ENCODE measurements at regions not wholly inside any gene's neighbourhood (a gene's known extent, or its start where the extent isn't known, plus 50 kb on each side); places are given as distances from the start of the nearest gene placed in this dataset.

DNA sequence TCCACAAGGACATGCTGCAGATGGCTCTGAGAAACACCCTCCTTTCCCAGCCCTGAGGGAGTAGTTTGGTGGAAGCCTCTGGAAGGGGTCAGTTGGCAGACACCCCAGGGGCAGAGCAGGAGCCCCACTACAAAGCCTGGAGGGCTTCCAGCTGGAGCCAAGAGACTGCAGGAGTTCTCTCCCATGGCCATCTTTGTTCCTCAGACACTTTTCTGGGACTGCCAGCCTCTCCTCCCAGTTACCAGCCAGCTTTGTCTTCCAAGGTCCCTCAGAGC lies 91.0 kb upstream of the PJA1 start:
- ATAC-seq, result no peak
- DNase-seq (ENCODE audit: missing footprints), result no peak
- intact Hi-C loops (cut with DNase I), result no loop called here

DNA sequence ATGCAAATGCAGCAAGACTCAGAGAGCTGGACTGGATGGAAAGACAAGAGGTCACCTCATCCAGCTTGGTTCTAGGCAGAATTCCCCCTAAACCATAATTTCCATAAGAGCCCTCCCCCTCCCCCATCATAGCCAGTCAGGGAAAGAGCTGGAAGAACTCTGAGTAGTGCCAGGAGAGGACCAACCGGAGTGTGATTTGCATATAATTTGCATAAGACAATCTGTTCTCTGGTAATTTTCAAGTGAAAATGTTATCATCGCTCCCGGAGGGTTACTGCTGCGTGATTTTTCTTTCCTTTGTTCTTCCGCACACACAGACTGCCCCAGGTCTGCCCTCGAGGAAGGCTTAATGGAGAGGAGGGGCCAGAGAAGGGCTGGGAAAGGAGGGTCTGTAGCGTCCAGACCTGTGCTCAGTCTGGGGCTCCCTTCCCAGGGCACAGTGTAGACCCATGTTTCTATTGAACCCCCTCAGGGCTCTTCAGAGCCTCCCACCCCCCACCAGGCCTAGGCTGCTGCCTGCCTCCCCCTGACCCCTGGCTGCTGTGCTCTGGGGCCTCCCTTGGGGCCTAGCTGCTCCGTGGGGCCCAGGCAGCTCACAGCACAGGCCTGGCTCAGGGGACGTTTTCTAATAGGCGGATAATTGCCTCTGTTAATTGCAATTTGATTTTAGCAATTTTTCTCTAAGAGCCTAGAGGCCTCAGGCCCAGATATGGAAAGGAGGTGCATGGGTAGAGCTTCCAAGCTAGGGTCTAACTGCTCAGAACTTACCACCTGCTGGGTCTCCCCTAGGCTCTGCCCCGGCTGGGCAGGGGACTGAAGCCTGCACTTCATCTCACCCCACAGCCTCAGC lies 90.4 kb upstream of the PJA1 start:
- intact Hi-C loops (cut with DNase I), result no loop called here

DNA sequence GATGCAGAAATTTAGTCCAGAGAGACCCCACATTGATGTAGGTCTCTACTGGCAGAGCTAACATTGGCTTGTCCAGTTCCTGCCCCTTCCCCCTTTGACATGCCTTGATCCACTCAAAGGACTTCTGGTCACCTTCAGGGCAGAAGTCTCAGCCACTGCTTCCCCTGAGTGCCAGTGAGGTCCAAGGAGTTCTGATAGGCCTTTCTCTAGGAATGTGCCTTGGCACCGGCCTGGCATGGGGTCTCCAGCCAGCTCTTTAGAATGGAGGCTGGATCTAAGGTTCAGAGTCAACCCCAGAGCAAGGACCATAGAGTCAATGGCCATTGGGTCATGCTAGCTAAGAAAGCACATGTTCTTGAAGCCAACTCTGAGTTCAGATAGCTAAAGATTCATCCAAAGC lies 88.6 kb upstream of the PJA1 start:
- no peak for ATAC-seq
- DNase-seq (ENCODE audit: missing footprints), result no peak
- intact Hi-C loops (cut with DNase I), result no loop called here

More for the DNA sequence above, 90.4 kb upstream of the PJA1 start:
- DNase-seq (ENCODE audit: missing footprints) (no peak), ATAC-seq (no peak)

DNA sequence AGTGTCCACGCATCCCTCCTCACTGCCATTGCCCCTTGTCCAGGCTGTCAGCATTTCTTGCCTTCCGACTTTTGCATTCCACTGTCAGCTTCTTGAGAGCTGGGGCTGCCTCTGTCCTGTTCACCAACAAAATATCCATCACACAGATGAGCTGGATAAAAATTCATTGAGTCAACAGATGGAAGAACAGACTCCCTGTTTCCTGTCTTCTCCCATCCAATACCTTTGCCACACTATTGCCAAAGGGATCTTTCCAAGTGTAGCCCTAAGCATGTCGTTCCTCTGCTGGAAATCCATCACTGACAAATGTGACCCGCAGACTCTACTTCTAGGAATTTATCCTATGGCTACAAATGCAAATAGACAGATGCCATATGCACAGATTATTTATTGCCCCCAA lies 78.0 kb upstream of the PJA1 start:
- intact Hi-C loops (cut with DNase I), result no loop called here
- ATAC-seq (no peak), DNase-seq (ENCODE audit: missing footprints) (no peak)

DNA sequence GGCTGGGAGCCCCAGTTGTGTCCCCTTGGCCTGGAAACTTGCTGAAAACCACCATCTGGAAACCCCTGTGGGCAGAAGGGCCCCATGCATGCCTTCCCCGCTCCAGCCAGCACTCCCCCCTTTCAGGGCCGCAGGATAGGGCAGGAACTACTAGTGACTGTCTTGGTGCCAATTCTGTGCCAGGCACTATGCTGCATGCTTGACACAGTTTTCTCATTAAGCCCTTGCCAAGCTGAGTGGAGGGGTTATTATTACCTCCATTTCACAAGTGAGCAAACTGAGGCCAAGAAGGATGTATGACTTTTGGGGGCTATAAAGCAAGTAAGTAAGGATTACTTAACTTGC lies 73.6 kb upstream of the PJA1 start:
- no peak for DNase-seq (ENCODE audit: missing footprints)
- intact Hi-C loops (cut with DNase I), result loop anchor here (5.0 to 10.0 kb wide), 2 partner anchors 43 to 146 kb away; no protein-coding TSS in a partner anchor
- ATAC-seq, result peak; percentile 88

DNA sequence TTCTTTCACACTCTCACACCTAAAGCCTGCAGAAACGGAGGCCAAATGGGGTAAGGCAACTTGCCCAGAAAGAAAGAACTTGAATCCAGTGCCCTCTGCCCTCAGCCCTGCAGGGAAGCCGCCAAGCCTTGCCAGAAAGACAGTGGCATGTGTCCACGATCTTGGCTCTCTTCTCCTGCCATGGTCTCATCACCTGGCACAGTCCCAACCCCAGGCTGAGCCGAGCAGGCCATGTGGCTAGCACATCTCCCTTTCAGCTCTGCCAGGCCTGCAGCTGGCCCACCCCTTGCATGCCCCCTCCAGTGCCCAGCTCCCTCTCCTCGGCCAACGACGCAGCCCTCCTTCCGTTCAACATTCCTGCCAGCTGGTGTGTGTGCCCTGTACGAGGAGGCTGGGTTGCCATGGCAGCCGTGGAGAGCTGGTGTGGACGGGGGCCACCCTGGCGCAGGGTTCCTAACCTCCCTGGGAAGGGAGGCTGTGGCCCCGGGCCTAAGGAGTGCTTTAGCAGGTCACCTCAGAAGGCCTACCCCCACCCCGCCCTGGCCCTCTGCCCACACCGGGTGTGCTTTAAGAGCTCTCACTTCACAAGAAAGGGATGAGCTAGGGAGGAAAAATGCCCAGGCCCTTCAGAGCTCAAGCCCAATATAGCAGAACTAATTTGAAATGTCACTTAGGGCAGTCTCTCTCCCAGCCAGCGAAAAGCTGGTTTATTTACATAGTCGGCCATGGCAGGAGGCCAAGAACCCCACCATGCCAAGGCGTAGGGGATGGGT lies 73.0 kb upstream of the PJA1 start:
- DNase-seq (ENCODE audit: missing footprints), result no peak
- ATAC-seq, result peak; percentile 63
- intact Hi-C loops (cut with DNase I), result loop anchor here (5.0 to 10.0 kb wide), 2 partner anchors 44 to 147 kb away; no protein-coding TSS in a partner anchor

DNA sequence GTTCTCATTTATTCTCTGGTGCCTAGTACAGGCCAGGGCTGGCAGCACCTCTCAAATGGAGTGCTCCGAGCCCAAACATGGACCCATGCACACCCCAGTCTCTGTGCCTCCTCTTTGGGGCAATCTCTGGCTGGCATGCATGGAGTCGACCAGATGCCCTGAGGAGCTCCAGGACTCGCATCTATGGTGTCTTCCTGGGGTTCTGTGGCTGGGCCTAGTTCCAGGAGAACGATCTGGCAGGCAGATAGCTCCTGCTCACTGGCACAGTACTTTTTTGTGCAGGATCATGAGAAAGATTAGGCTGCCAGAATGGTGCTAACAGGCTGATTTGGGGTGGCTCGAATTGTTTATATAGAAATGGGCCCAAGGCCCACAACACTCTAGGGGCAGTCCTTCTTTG lies 72.0 kb upstream of the PJA1 start:
- DNase-seq (ENCODE audit: missing footprints), result no peak
- no peak for ATAC-seq
- intact Hi-C loops (cut with DNase I), result loop anchor here (5.0 to 10.0 kb wide), 2 partner anchors 45 to 148 kb away; no protein-coding TSS in a partner anchor

DNA sequence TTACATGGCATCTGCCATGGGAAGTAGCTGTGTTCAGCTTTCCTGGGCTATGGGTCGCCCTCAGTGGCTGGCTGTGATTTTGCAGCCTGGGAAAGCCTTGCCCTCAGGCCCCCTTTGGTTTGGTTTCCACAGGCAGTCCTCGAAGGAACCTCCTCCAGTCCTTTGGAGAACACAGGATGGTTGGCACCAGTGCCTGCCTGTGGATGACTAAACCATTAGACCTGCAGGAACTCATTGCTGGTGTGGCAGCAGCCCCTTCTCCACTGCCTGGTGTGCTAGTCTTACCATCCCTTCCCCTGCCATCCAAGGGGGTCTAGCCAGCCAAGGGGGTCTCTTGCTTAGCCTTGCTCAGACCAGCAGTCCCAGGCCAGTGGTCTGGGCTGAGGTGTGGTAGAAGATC lies 71.4 kb upstream of the PJA1 start:
- ATAC-seq, result no peak
- intact Hi-C loops (cut with DNase I), result loop anchor here (5.0 to 10.0 kb wide), 2 partner anchors 46 to 148 kb away; no protein-coding TSS in a partner anchor

DNA sequence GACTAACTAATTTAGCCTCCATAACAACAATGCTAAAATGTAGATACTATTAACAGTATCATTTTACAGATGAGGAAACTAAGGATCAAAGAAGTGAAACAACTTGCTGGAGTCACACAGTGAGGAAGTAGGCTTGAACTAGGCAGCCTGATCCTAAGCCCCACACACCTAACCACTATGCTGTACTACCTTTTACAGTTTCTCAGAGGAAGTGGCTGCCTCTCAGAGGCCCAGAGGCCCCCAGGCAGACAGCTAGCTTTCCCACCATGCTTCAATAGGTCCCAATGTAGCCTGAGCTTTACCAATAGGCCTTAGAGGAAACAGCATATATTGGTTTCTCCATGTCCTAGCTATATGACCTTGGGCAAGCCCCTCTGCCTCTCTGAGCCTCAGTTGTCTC lies 69.4 kb upstream of the PJA1 start:
- intact Hi-C loops (cut with DNase I), result loop anchor here (5.0 to 10.0 kb wide), 2 partner anchors 48 to 150 kb away; no protein-coding TSS in a partner anchor
- ATAC-seq (no peak), DNase-seq (ENCODE audit: missing footprints) (no peak)

More for the DNA sequence above, 71.4 kb upstream of the PJA1 start:
- no peak for DNase-seq (ENCODE audit: missing footprints)

DNA sequence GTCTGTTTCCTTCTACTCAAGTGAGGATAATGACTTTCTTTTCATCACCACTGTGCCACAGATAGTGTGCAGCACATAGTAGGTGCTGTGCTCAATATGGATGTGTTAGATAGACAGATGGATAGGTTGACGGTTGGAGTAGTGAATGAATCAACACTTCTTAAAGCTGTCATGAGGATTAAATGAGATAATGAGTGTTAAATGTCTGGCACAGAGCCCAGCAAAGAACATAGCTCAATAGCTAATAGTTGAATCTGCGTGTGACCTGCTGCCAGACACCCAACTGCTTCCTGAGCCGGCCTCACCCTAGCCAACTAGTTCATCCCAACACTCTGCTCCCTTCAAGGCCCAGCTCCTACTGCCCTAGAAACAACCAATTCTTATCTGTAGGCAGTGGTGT lies 67.7 kb upstream of the PJA1 start:
- DNase-seq (ENCODE audit: missing footprints) (no peak), ATAC-seq (no peak)
- intact Hi-C loops (cut with DNase I), result loop anchor here (10.0 kb wide), 1 partner anchor 152 kb away; no protein-coding TSS in a partner anchor

DNA sequence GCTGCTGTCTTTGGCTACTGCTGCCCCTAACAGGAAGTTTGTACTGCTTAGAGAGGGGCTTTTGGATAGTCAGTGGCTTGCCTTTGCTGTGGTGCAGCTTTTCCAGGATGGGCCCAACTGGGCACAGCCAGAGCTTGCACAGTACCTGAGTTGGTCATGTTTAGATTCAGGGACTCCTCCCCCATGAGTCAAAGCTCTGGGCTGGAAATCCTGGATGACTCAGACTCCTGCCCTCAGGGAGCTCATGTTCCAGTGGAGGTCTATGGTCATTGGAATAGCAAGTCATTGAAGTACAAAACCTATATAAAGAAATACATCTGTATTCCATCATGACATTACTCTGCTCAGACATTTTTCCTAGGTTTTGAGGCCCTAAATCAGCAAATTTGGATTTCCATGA lies 66.7 kb upstream of the PJA1 start:
- intact Hi-C loops (cut with DNase I), result loop anchor here (10.0 kb wide), 1 partner anchor 153 kb away; no protein-coding TSS in a partner anchor
- no peak for DNase-seq (ENCODE audit: missing footprints)
- no peak for ATAC-seq

DNA sequence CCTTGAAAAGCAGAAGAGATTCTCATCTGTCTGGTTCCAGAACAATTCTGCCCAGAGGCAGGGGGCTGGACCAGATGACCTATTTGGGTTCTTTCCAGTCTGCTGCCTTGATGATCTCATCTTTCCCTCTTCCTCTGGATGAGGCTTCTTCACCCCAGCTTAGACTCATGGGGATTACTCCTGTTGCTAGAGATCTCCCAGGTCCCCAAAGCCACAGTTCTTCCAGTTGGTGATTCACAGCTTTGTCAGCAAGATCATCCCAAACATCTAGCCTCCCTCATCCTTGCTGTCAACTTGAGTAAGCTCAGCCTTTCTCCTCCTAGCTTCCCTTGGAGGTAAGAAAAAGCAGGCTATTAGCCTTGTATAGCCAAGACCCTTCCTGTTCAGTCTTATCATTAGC lies 64.2 kb upstream of the PJA1 start:
- no peak for DNase-seq (ENCODE audit: missing footprints)
- intact Hi-C loops (cut with DNase I), result no loop called here
- no peak for ATAC-seq

DNA sequence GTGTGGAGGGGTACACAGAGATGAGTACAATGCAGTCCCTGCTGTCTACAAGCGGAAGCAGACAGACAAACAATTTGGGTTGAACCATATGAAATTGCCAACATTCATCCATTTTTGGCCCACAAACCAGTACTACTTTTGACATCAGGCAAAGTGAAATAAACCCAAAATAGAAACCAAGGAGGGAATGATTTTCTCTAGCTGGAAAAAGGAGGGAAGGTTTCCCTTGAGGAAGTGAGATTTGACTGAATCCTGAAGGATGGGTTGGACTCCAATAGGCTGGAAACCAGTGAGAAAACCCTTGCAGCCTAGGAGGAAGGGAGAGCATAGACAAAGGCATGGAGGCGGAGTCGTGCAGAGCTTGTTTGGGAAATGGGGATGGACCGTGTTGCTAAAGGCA lies 63.5 kb upstream of the PJA1 start:
- no peak for DNase-seq (ENCODE audit: missing footprints)
- intact Hi-C loops (cut with DNase I), result no loop called here
- ATAC-seq, result no peak

DNA sequence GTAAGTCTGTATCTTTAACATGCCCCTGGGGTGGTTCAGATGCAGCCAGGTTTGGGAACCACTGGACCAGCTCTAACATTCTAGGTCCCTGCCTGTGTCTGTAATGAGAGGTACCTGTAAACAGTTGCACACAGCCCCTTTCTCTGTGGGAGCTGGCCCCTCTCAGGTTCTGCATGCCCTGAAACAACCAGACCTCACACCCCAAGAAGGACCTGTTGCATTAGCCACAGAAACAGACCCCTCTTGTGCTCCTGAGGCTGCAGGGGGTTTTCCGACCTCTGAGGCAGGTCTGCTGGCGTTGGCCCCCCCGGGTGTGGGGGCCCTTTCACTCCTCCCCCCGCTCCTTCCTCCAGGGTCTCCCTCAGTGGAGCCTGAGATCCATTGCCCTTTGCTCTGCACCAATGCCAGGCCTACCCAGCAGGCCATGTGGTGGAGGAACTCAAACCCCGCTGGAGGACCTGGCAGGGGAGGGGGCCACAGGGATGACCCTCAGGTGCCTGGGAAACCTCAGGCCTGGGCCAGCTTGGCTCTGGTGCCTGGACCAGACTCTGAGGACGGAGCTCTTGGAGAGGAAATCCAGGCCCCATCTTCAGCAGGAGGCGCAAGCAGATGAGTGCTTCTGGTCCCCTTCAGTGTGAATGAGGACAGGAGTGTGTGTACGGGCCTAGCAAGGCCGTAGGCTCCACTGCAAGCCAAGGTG lies 61.4 kb upstream of the PJA1 start:
- intact Hi-C loops (cut with DNase I), result no loop called here
- DNase-seq (ENCODE audit: missing footprints), result no peak

DNA sequence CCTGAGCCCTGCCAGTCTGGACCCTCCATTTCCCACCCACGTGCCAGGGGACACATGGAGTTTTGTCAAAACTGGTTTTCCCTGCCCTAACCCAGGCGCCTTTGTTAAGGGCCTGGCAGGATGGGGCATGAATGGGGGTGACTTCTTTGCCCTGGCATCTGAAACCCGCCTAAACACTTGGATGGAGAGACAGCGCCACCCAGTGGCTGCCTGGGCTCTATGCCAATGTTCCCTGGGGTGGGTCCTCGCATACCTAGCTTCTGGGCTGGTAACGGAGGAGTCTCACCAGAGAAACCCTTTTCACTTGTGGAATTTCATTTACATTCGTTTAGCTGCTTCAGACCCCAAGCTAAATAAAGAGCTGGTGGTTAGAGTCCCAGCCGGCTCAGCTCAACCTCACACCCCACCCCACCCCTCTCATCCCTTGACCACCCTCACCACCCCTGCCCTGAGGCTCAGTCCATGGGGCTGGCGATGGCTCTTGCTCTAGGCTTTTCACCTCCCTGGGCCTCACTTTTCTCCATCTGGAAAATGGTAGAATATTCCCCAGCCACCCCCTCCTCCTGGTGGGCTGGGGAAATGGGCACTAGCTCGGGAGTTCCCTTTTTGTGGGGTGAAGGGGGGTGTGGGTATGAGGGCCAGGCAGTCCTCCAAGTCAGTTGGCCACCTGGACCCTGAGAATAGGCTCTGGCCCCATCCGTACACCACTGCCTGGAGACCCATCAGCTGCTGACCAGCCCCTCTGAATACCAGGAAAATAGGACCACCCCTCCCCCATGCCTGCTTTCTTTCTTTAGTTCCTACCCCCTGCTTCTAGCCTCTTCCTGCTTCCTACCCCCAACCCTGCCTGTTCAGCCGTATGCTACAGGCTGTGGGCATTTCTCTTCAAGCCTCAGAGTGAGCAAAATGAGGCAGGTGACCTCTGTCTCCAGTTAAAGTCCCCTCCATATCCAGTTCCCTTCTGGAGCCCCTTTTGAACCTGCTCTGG lies 57.1 kb upstream of the PJA1 start:
- ATAC-seq, result peak; percentile 76
- DNase-seq (ENCODE audit: missing footprints), result peak; percentile 74
- intact Hi-C loops (cut with DNase I), result loop anchor here (2.0 kb wide), 1 partner anchor 394 kb away; the partner anchor contains the start of gene EFNB1

More for the DNA sequence above, 61.4 kb upstream of the PJA1 start:
- no peak for ATAC-seq

DNA sequence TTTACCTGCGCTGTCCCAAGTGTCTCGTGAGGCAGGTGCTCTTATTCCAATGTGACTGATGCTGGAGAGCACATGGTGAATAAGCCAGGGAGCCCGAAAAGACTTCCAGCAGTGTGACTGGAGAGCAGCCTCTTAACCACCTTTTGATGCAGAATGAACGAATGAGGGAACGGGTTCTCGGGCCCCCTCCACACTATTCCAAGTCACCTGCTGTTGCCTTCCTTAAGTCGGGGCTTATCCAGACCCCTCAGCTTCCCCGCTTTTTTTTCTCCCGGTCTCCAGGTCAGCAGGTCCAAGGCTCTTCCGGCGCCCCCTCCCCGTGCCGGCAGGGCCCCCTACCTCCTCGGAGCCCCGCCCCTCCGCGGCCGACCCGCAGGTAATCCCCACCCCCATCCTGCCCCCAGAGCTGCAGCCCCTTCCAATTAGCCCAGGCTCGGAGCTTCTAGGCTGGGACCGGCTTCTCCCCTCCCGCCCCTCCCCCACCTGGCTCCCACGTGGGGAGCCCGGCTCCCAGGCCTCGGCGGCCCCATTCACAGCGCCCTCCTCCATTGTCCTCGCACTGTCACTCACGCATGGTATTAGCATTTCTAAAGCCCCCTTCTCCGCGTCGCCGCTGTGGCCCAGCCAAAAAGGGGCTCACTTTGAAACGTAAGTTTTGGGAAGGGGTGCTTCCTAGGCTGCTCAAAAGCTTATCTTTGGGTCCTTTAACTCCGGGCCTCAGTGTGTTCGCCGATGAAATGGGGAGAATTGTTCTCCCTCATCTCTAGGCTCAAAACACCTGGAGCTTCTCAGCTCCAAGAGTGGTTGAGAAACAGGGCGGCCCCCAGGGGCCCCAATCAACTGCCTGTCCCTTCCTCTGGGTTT lies 56.2 kb upstream of the PJA1 start:
- DNase-seq (ENCODE audit: missing footprints) (no peak), ATAC-seq (no peak)
- intact Hi-C loops (cut with DNase I), result loop anchor here (2.0 kb wide), 1 partner anchor 393 kb away; the partner anchor contains the start of gene EFNB1

DNA sequence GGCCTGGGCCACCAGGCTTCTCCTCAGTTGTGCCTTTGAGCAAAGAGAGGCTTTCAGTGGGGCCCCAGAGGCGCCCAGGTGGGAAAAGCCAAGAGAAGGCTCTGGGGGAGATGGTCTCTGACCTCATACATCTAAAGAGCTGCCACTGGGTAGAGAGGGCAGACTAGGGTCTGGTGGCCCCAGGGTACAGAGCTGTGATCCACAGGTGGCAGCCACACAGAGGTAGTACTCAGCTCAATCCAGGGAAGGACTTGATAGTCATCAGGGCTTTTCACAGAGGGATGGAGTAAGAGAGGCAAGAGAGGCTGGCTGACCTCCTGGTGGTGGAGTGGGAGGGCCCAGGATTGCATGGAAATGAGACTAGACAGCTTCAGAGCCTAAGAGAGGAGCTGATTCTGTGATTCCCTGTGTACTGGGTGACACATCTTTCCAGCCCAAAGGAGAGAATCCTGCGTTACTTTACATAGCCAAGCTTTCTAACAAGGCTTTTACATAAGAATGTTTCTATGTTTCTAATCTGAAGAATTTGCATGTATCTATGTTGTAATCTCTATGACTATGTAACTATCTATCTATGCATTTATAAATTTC lies 53.2 kb upstream of the PJA1 start:
- no peak for ATAC-seq
- DNase-seq (ENCODE audit: missing footprints), result no peak
- intact Hi-C loops (cut with DNase I), result loop anchor here (5.0 kb wide), 1 partner anchor 146 kb away; no protein-coding TSS in a partner anchor
